Vagina (tissue), 2 donors: ENCODE measurements at regions not wholly inside any gene's neighbourhood (a gene's known extent, or its start where the extent isn't known, plus 50 kb on each side); places are given as distances from the start of the nearest gene placed in this dataset.

Experiments used
- POLR2A ChIP-seq, 2 donors: fragments of 450-650 bp; IDR thresholded peaks; one replicate each; pipeline ENCODE4 v1.6.1; 2017; ENCODE audit warnings: antibody characterized with exemption in 2 of 2, mild to moderate bottlenecking in 2 of 2, moderate library complexity in 2 of 2
- POLR2AphosphoS5 ChIP-seq, 2 donors: sonication (generic); formaldehyde crosslinking; IDR thresholded peaks; one replicate each; pipeline ENCODE4 v1.9.0; 2017; ENCODE audit warnings: antibody characterized with exemption in 2 of 2, mild to moderate bottlenecking in 2 of 2, low read depth in 1 of 2; ENCODE audit not compliant: insufficient read depth in 1 of 2
- TF ChIP-seq, protein P1 (sequence below), 3 experiments: fragments of 450-650 bp in 2 of 3; fragments of 200-600 bp in 1 of 3; sonication (generic) in 1 of 3; IDR thresholded peaks; one replicate each; pipeline ENCODE4 v1.5.1; 2017 to 2019; ENCODE audit warnings: antibody characterized with exemption in 3 of 3, mild to moderate bottlenecking in 2 of 3, moderate library complexity in 2 of 3

DNA sequence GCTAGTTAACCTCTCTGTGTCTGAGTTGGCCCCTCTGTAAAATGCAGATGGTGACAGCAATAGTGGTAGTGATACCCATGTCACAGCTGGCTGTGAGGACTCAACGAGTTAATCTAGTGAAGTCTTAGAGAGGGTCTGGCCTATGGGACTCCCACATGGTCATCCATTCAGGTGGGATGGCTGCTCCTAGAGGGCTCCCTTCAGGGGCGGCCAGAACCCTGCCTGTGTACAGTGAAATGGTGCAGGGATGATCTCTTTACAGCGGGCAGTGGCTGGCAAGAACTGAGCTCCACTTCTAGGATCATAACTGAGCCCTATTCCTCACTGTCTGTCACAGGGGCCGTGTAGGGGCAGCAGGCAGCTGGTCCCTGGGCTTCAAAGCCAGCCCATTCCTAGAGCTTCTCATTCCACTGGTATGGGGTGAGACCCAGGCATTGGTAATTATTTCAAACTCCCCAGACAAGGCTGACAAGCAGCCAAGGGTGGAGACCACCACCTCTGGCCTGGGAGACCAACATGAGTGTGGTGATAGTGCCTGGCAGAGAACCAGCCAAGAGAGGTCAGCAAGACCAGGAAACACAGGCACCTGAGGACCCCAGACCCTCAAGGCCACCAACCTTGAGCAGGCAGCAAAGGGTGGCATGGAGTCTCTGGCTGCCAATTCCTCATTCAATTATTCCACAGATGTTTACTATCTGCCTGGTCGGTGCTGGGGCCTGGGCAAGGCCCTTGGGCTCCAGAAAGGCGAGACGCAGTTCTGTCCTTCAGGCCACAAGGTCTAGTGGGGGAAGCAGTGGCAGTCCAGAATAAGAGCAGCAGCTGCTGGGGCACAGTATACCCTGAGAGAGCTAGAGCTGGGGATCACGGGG is 103.4 kb downstream of the MRPL14 start:
- TF ChIP-seq, protein P1, sequence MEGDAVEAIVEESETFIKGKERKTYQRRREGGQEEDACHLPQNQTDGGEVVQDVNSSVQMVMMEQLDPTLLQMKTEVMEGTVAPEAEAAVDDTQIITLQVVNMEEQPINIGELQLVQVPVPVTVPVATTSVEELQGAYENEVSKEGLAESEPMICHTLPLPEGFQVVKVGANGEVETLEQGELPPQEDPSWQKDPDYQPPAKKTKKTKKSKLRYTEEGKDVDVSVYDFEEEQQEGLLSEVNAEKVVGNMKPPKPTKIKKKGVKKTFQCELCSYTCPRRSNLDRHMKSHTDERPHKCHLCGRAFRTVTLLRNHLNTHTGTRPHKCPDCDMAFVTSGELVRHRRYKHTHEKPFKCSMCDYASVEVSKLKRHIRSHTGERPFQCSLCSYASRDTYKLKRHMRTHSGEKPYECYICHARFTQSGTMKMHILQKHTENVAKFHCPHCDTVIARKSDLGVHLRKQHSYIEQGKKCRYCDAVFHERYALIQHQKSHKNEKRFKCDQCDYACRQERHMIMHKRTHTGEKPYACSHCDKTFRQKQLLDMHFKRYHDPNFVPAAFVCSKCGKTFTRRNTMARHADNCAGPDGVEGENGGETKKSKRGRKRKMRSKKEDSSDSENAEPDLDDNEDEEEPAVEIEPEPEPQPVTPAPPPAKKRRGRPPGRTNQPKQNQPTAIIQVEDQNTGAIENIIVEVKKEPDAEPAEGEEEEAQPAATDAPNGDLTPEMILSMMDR (IDR thresholded peaks at IDR 0.05) = no peak
- TF ChIP-seq POLR2AphosphoS5 (IDR thresholded peaks at IDR 0.05; ENCODE audit: insufficient read depth in 1 of 2, low read depth in 1 of 2) (no peak), POLR2A (IDR thresholded peaks at IDR 0.05) (no peak)
